Prostate gland (tissue), 2 donors: ENCODE measurements at regions not wholly inside any gene's neighbourhood (a gene's known extent, or its start where the extent isn't known, plus 50 kb on each side); places are given as distances from the start of the nearest gene placed in this dataset.

ENCODE experiments used
- DNase-seq: peaks from one replicate; pipeline ENCODE4 v3.0.0-alpha.2; 2019; ENCODE audit warnings: low spot score
- H3K27ac ChIP-seq, 2 donors: fragments of 200-600 bp; sonication (generic); 2 replicates each; pipeline ENCODE4 v1.5.1; 2017 to 2019
- H3K27me3 ChIP-seq: fragments of 200-600 bp; sonication (generic); replicated peaks from 2 replicates; pipeline ENCODE4 v1.5.1; 2019; ENCODE audit not compliant: insufficient read depth
- H3K36me3 ChIP-seq, 2 donors: fragments of 200-600 bp; sonication (generic); 1 replicate in 1 of 2; 2 replicates in 1 of 2; pipeline versions ENCODE4 v1.5.1 to v1.8.1; 2017 to 2019
- H3K4me1 ChIP-seq: fragments of 200-600 bp; sonication (generic); replicated peaks from 2 replicates; pipeline ENCODE4 v1.5.1; 2019
- H3K4me3 ChIP-seq, 2 donors: fragments of 200-600 bp; sonication (generic); 2 replicates each; pipeline ENCODE4 v1.5.1; 2017 to 2019
- H3K9me3 ChIP-seq: fragments of 200-600 bp; sonication (generic); 2 replicates; pipeline ENCODE4 v1.5.1; 2017
- CTCF ChIP-seq, 4 experiments: fragments of 200-600 bp in 2 of 4; fragments of 450-650 bp in 2 of 4; sonication (generic) in 2 of 4; IDR thresholded peaks; 1 replicate in 3 of 4; 2 replicates in 1 of 4; pipeline ENCODE4 v1.5.1; 2016 to 2019; ENCODE audit warnings: antibody characterized with exemption in 4 of 4, mild to moderate bottlenecking in 2 of 4, moderate library complexity in 2 of 4
- POLR2A ChIP-seq: fragments of 450-650 bp; IDR thresholded peaks from one replicate; pipeline ENCODE4 v1.6.1; 2016; ENCODE audit warnings: antibody characterized with exemption, mild to moderate bottlenecking
- POLR2AphosphoS5 ChIP-seq: sonication (generic); formaldehyde crosslinking; IDR thresholded peaks from one replicate; pipeline ENCODE4 v1.6.1; 2017; ENCODE audit warnings: antibody characterized with exemption
- WGBS: methylation state at CpG from one replicate; pipeline ENCODE4 v1.1.5; 2018; 5-methylcytosine and 5-hydroxymethylcytosine counted together
- intact Hi-C: fragments of 100-400 bp; cut with DNase I; formaldehyde crosslinking; loops from one replicate; pipeline ENCODE4 v1.14.2; 2022

GRCh38 chr20:48480216-48480772 is 347.5 kb downstream of the PREX1 start:
- no peak overlapping the region for H3K4me3 ChIP-seq
- 74% methylated on average over 5 of the region's 5 CpGs for whole genome bisulfite sequencing
- H3K27me3 ChIP-seq: peaks cover 8% of the 10 kb centered on the region

GRCh38 chr20:48478806-48479585 is 348.8 kb downstream of the PREX1 start:
- no peak for DNase-seq
- intact Hi-C loops: no loop called here
- Histone ChIP-seq H3K4me3 (no peak overlapping the region), H3K27ac (no peak overlapping the region), H3K4me1 (no peaks in the 10 kb centered on the region), H3K27me3 (peaks cover 8% of the 10 kb centered on the region), H3K36me3 (no peaks in the 10 kb centered on the region), H3K9me3 (no peaks in the 10 kb centered on the region)
- TF ChIP-seq CTCF (IDR thresholded peaks at IDR 0.05) (no peak), POLR2A (no peak), POLR2AphosphoS5 (no peak)
- 83% methylated on average over 9 of the region's 9 CpGs for WGBS

More at GRCh38 chr20:48480216-48480772, 347.5 kb downstream of the PREX1 start:
- no peak for DNase-seq
- H3K27ac ChIP-seq: no peak overlapping the region
- no peaks in the 10 kb centered on the region for H3K4me1 ChIP-seq
- no peaks in the 10 kb centered on the region for H3K9me3 ChIP-seq
- no peaks in the 10 kb centered on the region for H3K36me3 ChIP-seq
- intact Hi-C loops: no loop called here
- TF ChIP-seq CTCF (IDR thresholded peaks at IDR 0.05) (no peak), POLR2A (no peak), POLR2AphosphoS5 (no peak)

GRCh38 chr20:48478370-48478769 is 349.4 kb downstream of the PREX1 start:
- Histone ChIP-seq H3K4me3 (no peak overlapping the region), H3K4me1 (no peaks in the 10 kb centered on the region), H3K9me3 (no peaks in the 10 kb centered on the region), H3K36me3 (no peaks in the 10 kb centered on the region), H3K27me3 (peaks cover 8% of the 10 kb centered on the region), H3K27ac (no peak overlapping the region)
- intact Hi-C loops: no loop called here
- TF ChIP-seq POLR2AphosphoS5 (no peak), CTCF (IDR thresholded peaks at IDR 0.05) (no peak), POLR2A (no peak)
- WGBS: 87% methylated on average over 5 of the region's 5 CpGs
- no peak for DNase-seq

- DNase-seq: no peak
- intact Hi-C loops: no loop called here
- no peaks in the 10 kb centered on the region for H3K4me1 ChIP-seq
- H3K27ac ChIP-seq: no peak overlapping the region
- 94% methylated on average over 11 of the region's 11 CpGs for WGBS
- H3K27me3 ChIP-seq: peaks cover 8% of the 10 kb centered on the region
- TF ChIP-seq POLR2A (no peak), POLR2AphosphoS5 (no peak), CTCF (IDR thresholded peaks at IDR 0.05) (no peak)
- no peaks in the 10 kb centered on the region for H3K9me3 ChIP-seq
- H3K4me3 ChIP-seq: no peak overlapping the region
- no peaks in the 10 kb centered on the region for H3K36me3 ChIP-seq
Observed at GRCh38 chr20:48476854-48477253, 350.9 kb downstream of the PREX1 start.

- Histone ChIP-seq H3K4me1 (no peaks in the 10 kb centered on the region), H3K36me3 (no peaks in the 10 kb centered on the region), H3K9me3 (no peaks in the 10 kb centered on the region), H3K27me3 (no peaks in the 10 kb centered on the region), H3K27ac (no peak overlapping the region), H3K4me3 (no peak overlapping the region)
- TF ChIP-seq POLR2A: no peak
- TF ChIP-seq POLR2AphosphoS5: no peak
- TF ChIP-seq CTCF (IDR thresholded peaks at IDR 0.05): no peak
- no peak for DNase-seq
- 71% methylated on average over 5 of the region's 5 CpGs for WGBS
- intact Hi-C loops: no loop called here
Observed at GRCh38 chr20:48474022-48474421, 353.8 kb downstream of the PREX1 start.
